Mammary epithelial cell (primary cell): ENCODE measurements at regions not wholly inside any gene's neighbourhood (a gene's known extent, or its start where the extent isn't known, plus 50 kb on each side); places are given as distances from the start of the nearest gene placed in this dataset.

Experiments
- CTCF ChIP-seq, 2 donors: IDR thresholded peaks in 1 of 2; conservative IDR thresholded peaks in 1 of 2; 2 replicates each; pipeline ENCODE4 v1.5.1; 2011 to 2012; ENCODE audit warnings: inconsistent platforms in 2 of 2, low read length in 2 of 2, mild to moderate bottlenecking in 2 of 2, control low read depth in 1 of 2, low read depth in 1 of 2; ENCODE audit not compliant: insufficient read depth in 1 of 2; ENCODE audit errors: extremely low read depth in 1 of 2
- EZH2 ChIP-seq: IDR thresholded peaks from 2 replicates; pipeline ENCODE4 v1.6.1; 2012; ENCODE audit warnings: low read length, inconsistent platforms, borderline replicate concordance

DNA sequence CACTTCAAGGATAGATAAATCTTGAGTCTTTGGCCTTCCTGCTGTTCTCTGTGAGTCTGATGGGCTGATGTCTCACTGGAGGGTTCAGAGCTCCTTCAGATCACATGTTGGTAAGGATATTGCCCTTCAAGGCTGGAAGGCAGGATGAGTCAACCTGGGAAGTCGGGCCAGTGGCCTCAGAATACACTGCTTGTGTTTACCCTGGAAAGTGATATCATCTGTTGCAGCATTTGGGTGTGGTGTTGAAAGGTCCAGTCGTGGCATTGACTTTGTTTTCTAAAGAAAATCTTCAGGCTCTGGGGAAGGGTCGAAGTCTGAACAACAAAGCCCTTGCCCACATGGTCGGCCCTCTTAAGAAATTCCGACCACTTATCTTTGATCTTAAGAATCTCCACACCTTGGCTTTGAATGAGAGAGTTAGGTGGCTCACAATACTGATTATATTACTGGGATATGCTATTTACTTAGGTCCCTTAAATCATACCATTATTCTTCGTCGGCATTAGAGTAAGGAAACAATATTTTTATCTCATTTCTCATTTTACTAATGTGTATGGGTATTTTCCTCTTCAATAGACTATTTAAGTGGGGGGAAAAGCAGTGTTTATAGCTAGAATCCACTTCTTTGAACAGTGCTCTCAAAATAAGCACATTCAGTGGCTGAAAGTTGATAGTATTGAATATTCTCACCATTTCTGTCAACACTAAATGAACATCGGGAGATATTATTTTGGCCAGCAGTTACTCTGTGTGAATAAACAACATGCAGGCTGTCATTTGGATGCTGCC lies 303.9 kb upstream of the RASGRP1 start:
- no peak for TF ChIP-seq CTCF (conservative IDR thresholded peaks at IDR 0.05 in 1 of 2, IDR thresholded peaks at IDR 0.05 in 1 of 2; ENCODE audit: extremely low read depth in 1 of 2, insufficient read depth in 1 of 2, low read depth in 1 of 2, low read length in 2 of 2)
- no peak for TF ChIP-seq EZH2
